Upper lobe of left lung (tissue), 4 donors: ENCODE measurements at regions not wholly inside any gene's neighbourhood (a gene's known extent, or its start where the extent isn't known, plus 50 kb on each side); places are given as distances from the start of the nearest gene placed in this dataset.

Experiments
- CTCF ChIP-seq, 6 experiments: fragments of 450-650 bp in 4 of 6; fragments of 200-600 bp in 2 of 6; sonication (generic) in 2 of 6; IDR thresholded peaks; one replicate each; pipeline ENCODE4 v1.5.1; 2016 to 2019; ENCODE audit warnings: antibody characterized with exemption in 6 of 6
- EP300 ChIP-seq, 4 donors: sonication (generic); formaldehyde crosslinking; IDR thresholded peaks; one replicate each; pipeline ENCODE4 v1.5.1; 2017; ENCODE audit warnings: antibody characterized with exemption in 4 of 4, control low read depth in 2 of 4
- POLR2A ChIP-seq, 4 donors: fragments of 450-650 bp; IDR thresholded peaks; one replicate each; pipeline ENCODE4 v1.5.1; 2016 to 2017; ENCODE audit warnings: antibody characterized with exemption in 4 of 4, mild to moderate bottlenecking in 2 of 4
- POLR2AphosphoS5 ChIP-seq, 2 donors: sonication (generic); formaldehyde crosslinking; IDR thresholded peaks; one replicate each; pipeline ENCODE4 v1.5.1; 2017; ENCODE audit warnings: antibody characterized with exemption in 2 of 2

DNA sequence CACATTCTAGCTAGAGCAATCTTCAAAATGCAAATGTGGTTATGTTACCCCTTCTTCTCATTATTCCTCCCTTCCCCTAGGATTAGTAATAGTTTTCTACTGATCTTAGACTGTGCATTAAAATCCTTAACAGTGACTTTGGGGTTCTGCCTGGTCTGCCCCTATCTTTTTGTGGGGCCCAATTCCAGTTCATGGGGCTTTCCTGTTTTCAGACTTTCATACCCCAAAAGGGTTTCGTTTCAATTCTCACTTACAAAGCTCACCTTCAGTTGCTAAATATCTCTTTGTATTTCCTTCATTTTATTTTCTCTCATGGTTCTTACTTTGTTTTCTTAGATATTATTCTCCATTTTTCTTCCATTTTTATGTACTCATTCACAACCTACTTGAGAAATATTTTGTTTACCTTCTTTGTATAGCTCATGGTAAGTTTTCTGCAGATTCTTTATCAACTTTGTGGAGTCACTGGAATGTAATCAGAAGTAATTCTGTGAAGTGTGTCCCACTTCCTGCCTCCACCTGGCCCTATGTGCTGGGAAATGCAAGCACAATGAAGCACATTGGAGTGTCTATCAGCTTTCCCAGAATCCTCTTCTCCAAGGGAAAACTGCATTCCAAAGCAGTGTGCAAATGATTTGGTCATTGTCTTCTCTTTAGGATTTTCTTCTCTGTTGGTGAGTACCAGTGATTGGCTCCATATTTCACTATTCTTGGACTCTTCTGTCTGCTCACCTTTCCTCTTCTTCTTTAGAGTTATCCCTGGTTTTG, 350.2 kb downstream of the ZNF326 start:
- TF ChIP-seq POLR2A (IDR thresholded peaks at IDR 0.05) (no peak), POLR2AphosphoS5 (IDR thresholded peaks at IDR 0.05) (no peak), CTCF (IDR thresholded peaks at IDR 0.05) (no peak), EP300 (IDR thresholded peaks at IDR 0.05) (no peak)
